HEK293 (cell line): ENCODE measurements at regions not wholly inside any gene's neighbourhood (a gene's known extent, or its start where the extent isn't known, plus 50 kb on each side); places are given as distances from the start of the nearest gene placed in this dataset.

ENCODE experiments used
- CTCF ChIA-PET: fragments of 350-600 bp; formaldehyde crosslinking; extraction: SDS; loops from one replicate; lab custom pipeline; 2021; ENCODE audit warnings: antibody characterized with exemption; lab: Yijun Ruan, JAX
- POLR2A ChIA-PET: fragments of 300-600 bp; formaldehyde crosslinking; extraction: SDS; loops from one replicate; lab custom pipeline; 2020; ENCODE audit warnings: antibody characterized with exemption, inconsistent platforms; lab: Yijun Ruan, JAX
- H3K27ac ChIP-seq: fragments of 200-500 bp; sonication (Bioruptor generic); 2 replicates; pipeline ENCODE4 v1.5.1; 2014; ENCODE audit warnings: low read depth, low read length, control low read depth, inconsistent platforms; ENCODE audit errors: extremely low read depth
- H3K36me3 ChIP-seq, 2 experiments: fragments of 200-500 bp in 1 of 2; sonication (Bioruptor generic) in 1 of 2; 1 replicate in 1 of 2; 2 replicates in 1 of 2; pipeline ENCODE4 v1.5.1; 2014 to 2017; ENCODE audit warnings: inconsistent platforms in 2 of 2, low read length in 2 of 2; ENCODE audit not compliant: control insufficient read depth in 2 of 2, insufficient read depth in 1 of 2
- H3K4me1 ChIP-seq: fragments of 200-500 bp; sonication (Bioruptor generic); 2 replicates; pipeline ENCODE4 v1.5.1; 2014; ENCODE audit warnings: mild to moderate bottlenecking, low read length, inconsistent platforms; ENCODE audit not compliant: control insufficient read depth, insufficient read depth
- H3K4me3 ChIP-seq: 2 replicates; pipeline ENCODE4 v1.5.1; 2011; ENCODE audit warnings: low read depth, mild to moderate bottlenecking, control low read depth, low read length, moderate library complexity
- H3K9me3 ChIP-seq: fragments of 200-500 bp; sonication (Bioruptor generic); 2 replicates; pipeline ENCODE4 v1.5.1; 2014; ENCODE audit warnings: low read depth, low read length, inconsistent platforms; ENCODE audit not compliant: control insufficient read depth, insufficient read depth
- KLF17 ChIP-seq: fragments of 450-650 bp; formaldehyde crosslinking; IDR thresholded peaks from 2 replicates; pipeline ENCODE4 v1.5.1; 2016; ENCODE audit warnings: missing biosample characterization, missing genetic modification characterization
- RBAK ChIP-seq: fragments of 450-650 bp; formaldehyde crosslinking; IDR thresholded peaks from 2 replicates; pipeline ENCODE4 v1.5.1; 2016; ENCODE audit warnings: missing biosample characterization, missing genetic modification characterization
- REPIN1 ChIP-seq: fragments of 450-650 bp; formaldehyde crosslinking; IDR thresholded peaks from 2 replicates; pipeline ENCODE4 v1.5.1; 2017; ENCODE audit warnings: missing biosample characterization, missing genetic modification characterization, low read depth
- SP7 ChIP-seq: fragments of 450-650 bp; formaldehyde crosslinking; IDR thresholded peaks from 2 replicates; pipeline ENCODE4 v1.5.1; 2016; ENCODE audit warnings: missing biosample characterization, missing genetic modification characterization
- ZBTB21 ChIP-seq: fragments of 450-650 bp; formaldehyde crosslinking; IDR thresholded peaks from 2 replicates; pipeline ENCODE4 v1.5.1; 2017; ENCODE audit warnings: missing biosample characterization, missing genetic modification characterization
- ZFP69B ChIP-seq: fragments of 450-650 bp; formaldehyde crosslinking; IDR thresholded peaks from 2 replicates; pipeline ENCODE4 v1.5.1; 2016; ENCODE audit warnings: missing biosample characterization, missing genetic modification characterization
- ZNF112 ChIP-seq: fragments of 450-650 bp; formaldehyde crosslinking; IDR thresholded peaks from 2 replicates; pipeline ENCODE4 v1.5.0; 2017; ENCODE audit warnings: missing biosample characterization, missing genetic modification characterization
- ZNF148 ChIP-seq: fragments of 450-650 bp; formaldehyde crosslinking; IDR thresholded peaks from 2 replicates; pipeline ENCODE4 v1.5.0; 2017; ENCODE audit warnings: missing biosample characterization, missing genetic modification characterization, borderline replicate concordance
- ZNF169 ChIP-seq: fragments of 450-650 bp; formaldehyde crosslinking; IDR thresholded peaks from 2 replicates; pipeline ENCODE4 v1.5.1; 2016; ENCODE audit warnings: missing biosample characterization, missing genetic modification characterization
- ZNF239 ChIP-seq: fragments of 450-650 bp; formaldehyde crosslinking; IDR thresholded peaks from 2 replicates; pipeline ENCODE4 v1.5.1; 2016; ENCODE audit warnings: missing biosample characterization, missing genetic modification characterization
- ZNF394 ChIP-seq: fragments of 450-650 bp; formaldehyde crosslinking; IDR thresholded peaks from 2 replicates; pipeline ENCODE4 v1.5.1; 2016; ENCODE audit warnings: missing biosample characterization, missing genetic modification characterization, mild to moderate bottlenecking, moderate library complexity, borderline replicate concordance
- ZNF548 ChIP-seq: fragments of 450-650 bp; formaldehyde crosslinking; IDR thresholded peaks from 2 replicates; pipeline ENCODE4 v1.5.1; 2016; ENCODE audit warnings: missing biosample characterization, missing genetic modification characterization
- ZNF571 ChIP-seq: fragments of 450-650 bp; formaldehyde crosslinking; IDR thresholded peaks from 2 replicates; pipeline ENCODE4 v1.5.0; 2017; ENCODE audit warnings: missing biosample characterization, missing genetic modification characterization
- ZNF610 ChIP-seq: fragments of 450-650 bp; formaldehyde crosslinking; IDR thresholded peaks from 2 replicates; pipeline ENCODE4 v1.5.1; 2016; ENCODE audit warnings: missing biosample characterization, missing genetic modification characterization, borderline replicate concordance
- ZNF629 ChIP-seq: fragments of 450-650 bp; formaldehyde crosslinking; IDR thresholded peaks from 2 replicates; pipeline ENCODE4 v1.5.1; 2017; ENCODE audit warnings: missing biosample characterization, missing genetic modification characterization
- ZNF707 ChIP-seq: fragments of 450-650 bp; formaldehyde crosslinking; IDR thresholded peaks from 2 replicates; pipeline ENCODE4 v1.5.1; 2016; ENCODE audit warnings: missing biosample characterization, missing genetic modification characterization
- ZNF777 ChIP-seq: fragments of 450-650 bp; formaldehyde crosslinking; IDR thresholded peaks from 2 replicates; pipeline ENCODE4 v1.5.1; 2017; ENCODE audit warnings: missing biosample characterization, missing genetic modification characterization, borderline replicate concordance
- ZNF785 ChIP-seq: fragments of 450-650 bp; formaldehyde crosslinking; IDR thresholded peaks from 2 replicates; pipeline ENCODE4 v1.5.1; 2016; ENCODE audit warnings: missing biosample characterization, missing genetic modification characterization
- ZNF837 ChIP-seq: fragments of 450-650 bp; formaldehyde crosslinking; IDR thresholded peaks from 2 replicates; pipeline ENCODE4 v1.5.1; 2016; ENCODE audit warnings: missing biosample characterization, missing genetic modification characterization
- TF ChIP-seq, protein P1 (sequence below): fragments of 450-650 bp; formaldehyde crosslinking; IDR thresholded peaks from 2 replicates; pipeline ENCODE4 v1.5.1; 2016; ENCODE audit warnings: missing biosample characterization, missing genetic modification characterization
- TF ChIP-seq, protein P2 (sequence below): fragments of 450-650 bp; formaldehyde crosslinking; IDR thresholded peaks from 2 replicates; pipeline ENCODE4 v1.5.1; 2016; ENCODE audit warnings: missing biosample characterization, missing genetic modification characterization
- TF ChIP-seq, protein P3 (sequence below): fragments of 450-650 bp; formaldehyde crosslinking; IDR thresholded peaks from 2 replicates; pipeline ENCODE4 v1.5.1; 2016; ENCODE audit warnings: missing biosample characterization, missing genetic modification characterization
- TF ChIP-seq, protein P4 (sequence below): fragments of 450-650 bp; formaldehyde crosslinking; IDR thresholded peaks from 2 replicates; pipeline ENCODE4 v1.5.1; 2016; ENCODE audit warnings: missing biosample characterization, missing genetic modification characterization

DNA sequence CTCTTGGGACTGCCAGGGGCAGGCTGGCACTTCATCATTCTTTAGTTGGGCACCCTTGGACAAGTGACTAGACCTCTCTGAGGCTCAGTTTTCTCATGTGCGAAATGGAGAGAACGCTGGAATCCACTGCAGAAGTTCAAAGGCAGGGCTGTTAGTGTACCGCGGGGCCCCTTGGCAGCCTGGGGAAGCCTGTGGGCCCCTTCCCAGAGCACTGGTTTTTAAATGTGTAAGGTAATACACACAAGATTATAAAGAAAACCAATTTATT is 209.5 kb upstream of the MVB12B start (continued):
- TF ChIP-seq REPIN1, result no peak
- TF ChIP-seq ZNF548 (tag by site-specific recombination), result no peak
- TF ChIP-seq, protein P1, sequence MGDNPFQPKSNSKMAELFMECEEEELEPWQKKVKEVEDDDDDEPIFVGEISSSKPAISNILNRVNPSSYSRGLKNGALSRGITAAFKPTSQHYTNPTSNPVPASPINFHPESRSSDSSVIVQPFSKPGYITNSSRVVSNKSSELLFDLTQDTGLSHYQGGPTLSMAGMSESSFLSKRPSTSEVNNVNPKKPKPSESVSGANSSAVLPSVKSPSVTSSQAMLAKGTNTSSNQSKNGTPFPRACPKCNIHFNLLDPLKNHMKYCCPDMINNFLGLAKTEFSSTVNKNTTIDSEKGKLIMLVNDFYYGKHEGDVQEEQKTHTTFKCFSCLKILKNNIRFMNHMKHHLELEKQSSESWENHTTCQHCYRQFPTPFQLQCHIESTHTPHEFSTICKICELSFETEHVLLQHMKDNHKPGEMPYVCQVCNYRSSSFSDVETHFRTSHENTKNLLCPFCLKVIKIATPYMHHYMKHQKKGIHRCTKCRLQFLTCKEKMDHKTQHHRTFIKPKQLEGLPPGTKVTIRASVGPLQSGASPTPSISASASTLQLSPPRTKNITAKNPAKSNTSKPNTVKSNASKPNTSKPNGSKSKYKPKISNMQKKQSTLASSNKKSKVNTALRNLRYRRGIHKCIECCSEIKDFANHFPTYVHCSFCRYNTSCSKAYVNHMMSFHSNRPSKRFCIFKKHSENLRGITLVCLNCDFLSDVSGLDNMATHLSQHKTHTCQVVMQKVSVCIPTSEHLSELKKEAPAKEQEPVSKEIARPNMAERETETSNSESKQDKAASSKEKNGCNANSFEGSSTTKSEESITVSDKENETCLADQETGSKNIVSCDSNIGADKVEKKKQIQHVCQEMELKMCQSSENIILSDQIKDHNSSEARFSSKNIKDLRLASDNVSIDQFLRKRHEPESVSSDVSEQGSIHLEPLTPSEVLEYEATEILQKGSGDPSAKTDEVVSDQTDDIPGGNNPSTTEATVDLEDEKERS (tag by site-specific recombination), result no peak
- no peak for TF ChIP-seq ZNF777 (tag by site-specific recombination)
- no peak for TF ChIP-seq ZNF707 (tag by site-specific recombination)

DNA sequence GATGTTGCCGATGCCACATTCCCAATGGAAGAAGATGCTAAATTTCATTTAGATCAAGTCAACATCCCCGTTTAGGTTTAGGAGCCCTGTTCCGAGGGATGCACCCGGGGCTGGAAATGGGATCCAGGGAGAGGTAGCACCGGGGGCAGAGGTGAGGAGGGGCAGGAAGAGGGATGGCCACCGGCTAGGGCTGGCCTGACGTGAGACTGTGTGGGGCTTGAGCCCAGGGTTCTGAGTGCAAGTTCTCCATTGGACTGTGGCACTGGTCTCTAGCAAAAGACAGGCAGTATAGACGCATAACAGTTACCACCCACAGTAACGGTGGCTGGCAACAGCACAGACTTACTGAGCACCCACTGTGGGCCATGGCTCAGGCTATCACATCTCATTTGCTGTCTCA is 209.0 kb upstream of the MVB12B start:
- H3K9me3 ChIP-seq, result no peaks in the 10 kb centered on the region
- CTCF ChIA-PET, result no interaction called here
- no peak for TF ChIP-seq KLF17 (tag by site-specific recombination)
- no peak for TF ChIP-seq ZBTB21
- TF ChIP-seq ZNF785 (tag by site-specific recombination), result no peak
- no peak for TF ChIP-seq ZNF629 (tag by site-specific recombination)
- no peak for TF ChIP-seq RBAK (tag by site-specific recombination)
- TF ChIP-seq, protein P2, sequence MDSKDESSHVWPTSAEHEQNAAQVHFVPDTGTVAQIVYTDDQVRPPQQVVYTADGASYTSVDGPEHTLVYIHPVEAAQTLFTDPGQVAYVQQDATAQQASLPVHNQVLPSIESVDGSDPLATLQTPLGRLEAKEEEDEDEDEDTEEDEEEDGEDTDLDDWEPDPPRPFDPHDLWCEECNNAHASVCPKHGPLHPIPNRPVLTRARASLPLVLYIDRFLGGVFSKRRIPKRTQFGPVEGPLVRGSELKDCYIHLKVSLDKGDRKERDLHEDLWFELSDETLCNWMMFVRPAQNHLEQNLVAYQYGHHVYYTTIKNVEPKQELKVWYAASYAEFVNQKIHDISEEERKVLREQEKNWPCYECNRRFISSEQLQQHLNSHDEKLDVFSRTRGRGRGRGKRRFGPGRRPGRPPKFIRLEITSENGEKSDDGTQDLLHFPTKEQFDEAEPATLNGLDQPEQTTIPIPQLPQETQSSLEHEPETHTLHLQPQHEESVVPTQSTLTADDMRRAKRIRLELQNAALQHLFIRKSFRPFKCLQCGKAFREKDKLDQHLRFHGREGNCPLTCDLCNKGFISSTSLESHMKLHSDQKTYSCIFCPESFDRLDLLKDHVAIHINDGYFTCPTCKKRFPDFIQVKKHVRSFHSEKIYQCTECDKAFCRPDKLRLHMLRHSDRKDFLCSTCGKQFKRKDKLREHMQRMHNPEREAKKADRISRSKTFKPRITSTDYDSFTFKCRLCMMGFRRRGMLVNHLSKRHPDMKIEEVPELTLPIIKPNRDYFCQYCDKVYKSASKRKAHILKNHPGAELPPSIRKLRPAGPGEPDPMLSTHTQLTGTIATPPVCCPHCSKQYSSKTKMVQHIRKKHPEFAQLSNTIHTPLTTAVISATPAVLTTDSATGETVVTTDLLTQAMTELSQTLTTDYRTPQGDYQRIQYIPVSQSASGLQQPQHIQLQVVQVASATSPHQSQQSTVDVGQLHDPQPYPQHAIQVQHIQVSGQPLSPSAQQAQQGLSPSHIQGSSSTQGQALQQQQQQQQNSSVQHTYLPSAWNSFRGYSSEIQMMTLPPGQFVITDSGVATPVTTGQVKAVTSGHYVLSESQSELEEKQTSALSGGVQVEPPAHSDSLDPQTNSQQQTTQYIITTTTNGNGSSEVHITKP, result no peak
- TF ChIP-seq ZFP69B (tag by site-specific recombination), result no peak
- H3K36me3 ChIP-seq, result no peaks in the 10 kb centered on the region
- no peak overlapping the region for H3K4me3 ChIP-seq
- H3K27ac ChIP-seq, result no peak overlapping the region
- no peaks in the 10 kb centered on the region for H3K4me1 ChIP-seq
- POLR2A ChIA-PET, result no interaction called here

DNA sequence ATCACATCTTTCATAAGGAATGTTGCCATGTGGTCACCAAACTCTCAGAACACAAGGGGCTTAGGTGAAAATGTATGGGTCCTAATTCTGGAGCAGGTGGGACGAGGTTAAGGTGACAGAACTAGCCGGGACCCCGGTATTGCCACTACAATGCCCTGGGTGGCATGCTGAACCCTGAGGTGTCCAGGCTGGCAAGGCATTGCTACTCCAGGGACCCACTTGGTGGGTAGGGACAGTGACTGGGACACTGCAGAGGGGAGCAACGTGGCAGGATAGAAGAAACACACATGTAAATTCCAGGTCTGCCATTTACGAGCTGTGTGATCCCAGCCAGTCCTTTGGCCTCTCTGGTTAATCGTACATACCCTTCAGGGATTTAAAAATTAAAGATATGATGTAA is 206.9 kb upstream of the MVB12B start:
- no peak overlapping the region for H3K4me3 ChIP-seq
- no peak overlapping the region for H3K27ac ChIP-seq
- H3K4me1 ChIP-seq, result no peaks in the 10 kb centered on the region
- ChIA-PET POLR2A (no interaction called here), CTCF (no interaction called here)
- no peaks in the 10 kb centered on the region for H3K36me3 ChIP-seq
- H3K9me3 ChIP-seq, result no peaks in the 10 kb centered on the region
- TF ChIP-seq ZNF610 (tag by site-specific recombination) (no peak), ZNF394 (tag by site-specific recombination) (no peak), ZNF169 (tag by site-specific recombination) (no peak), ZNF571 (tag by site-specific recombination) (no peak), ZNF112 (tag by site-specific recombination) (no peak), ZNF148 (tag by site-specific recombination) (no peak), SP7 (tag by site-specific recombination) (no peak), ZNF239 (tag by site-specific recombination) (no peak), ZNF837 (tag by site-specific recombination) (no peak)
- TF ChIP-seq, protein P3, sequence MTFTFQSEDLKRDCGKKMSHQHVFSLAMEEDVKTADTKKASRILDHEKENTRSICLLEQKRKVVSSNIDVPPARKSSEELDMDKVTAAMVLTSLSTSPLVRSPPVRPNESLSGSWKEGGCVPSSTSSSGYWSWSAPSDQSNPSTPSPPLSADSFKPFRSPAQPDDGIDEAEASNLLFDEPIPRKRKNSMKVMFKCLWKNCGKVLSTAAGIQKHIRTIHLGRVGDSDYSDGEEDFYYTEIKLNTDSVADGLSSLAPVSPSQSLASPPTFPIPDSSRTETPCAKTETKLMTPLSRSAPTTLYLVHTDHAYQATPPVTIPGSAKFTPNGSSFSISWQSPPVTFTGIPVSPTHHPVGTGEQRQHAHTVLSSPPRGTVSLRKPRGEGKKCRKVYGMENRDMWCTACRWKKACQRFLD (tag by site-specific recombination), result no peak
- TF ChIP-seq, protein P4, sequence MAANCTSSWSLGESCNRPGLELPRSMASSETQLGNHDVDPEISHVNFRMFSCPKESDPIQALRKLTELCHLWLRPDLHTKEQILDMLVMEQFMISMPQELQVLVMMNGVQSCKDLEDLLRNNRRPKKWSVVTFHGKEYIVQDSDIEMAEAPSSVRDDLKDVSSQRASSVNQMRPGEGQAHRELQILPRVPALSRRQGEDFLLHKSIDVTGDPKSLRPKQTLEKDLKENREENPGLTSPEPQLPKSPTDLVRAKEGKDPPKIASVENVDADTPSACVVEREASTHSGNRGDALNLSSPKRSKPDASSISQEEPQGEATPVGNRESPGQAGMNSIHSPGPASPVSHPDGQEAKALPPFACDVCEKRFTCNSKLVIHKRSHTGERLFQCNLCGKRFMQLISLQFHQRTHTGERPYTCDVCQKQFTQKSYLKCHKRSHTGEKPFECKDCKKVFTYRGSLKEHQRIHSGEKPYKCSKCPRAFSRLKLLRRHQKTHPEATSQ (tag by site-specific recombination), result no peak
